ENCODE measurements at regions not wholly inside any gene's neighbourhood (a gene's known extent, or its start where the extent isn't known, plus 50 kb on each side); places are given as distances from the start of the nearest gene placed in this dataset.

GRCh38 chr15:48058371-48058770 is 62.4 kb upstream of the SLC24A5 start:
- DNase-seq: peak; percentile 66

- no peak for DNase-seq
Observed at GRCh38 chr15:48059791-48060190, 61.0 kb upstream of the SLC24A5 start.

- DNase-seq: no peak
Observed at GRCh38 chr15:48060396-48060795, 60.4 kb upstream of the SLC24A5 start.

- DNase-seq: no peak
Observed at GRCh38 chr15:48061605-48062004, 59.2 kb upstream of the SLC24A5 start.

- peak; percentile 55 for DNase-seq
Observed at GRCh38 chr15:48062148-48062872, 58.5 kb upstream of the SLC24A5 start.

GRCh38 chr15:48063411-48063985 is 57.3 kb upstream of the SLC24A5 start:
- DNase-seq: no peak

- no peak for DNase-seq
Observed at GRCh38 chr15:48064421-48064820, 56.4 kb upstream of the SLC24A5 start.

GRCh38 chr15:48066456-48066855 is 54.3 kb upstream of the SLC24A5 start:
- DNase-seq: no peak
